T follicular helper cell (primary cell): ENCODE measurements at regions not wholly inside any gene's neighbourhood (a gene's known extent, or its start where the extent isn't known, plus 50 kb on each side); places are given as distances from the start of the nearest gene placed in this dataset.

Experiments
- DNase-seq: peaks from one replicate; pipeline ENCODE4 v3.0.0-alpha.2; 2020; ENCODE audit warnings: low read depth

DNA sequence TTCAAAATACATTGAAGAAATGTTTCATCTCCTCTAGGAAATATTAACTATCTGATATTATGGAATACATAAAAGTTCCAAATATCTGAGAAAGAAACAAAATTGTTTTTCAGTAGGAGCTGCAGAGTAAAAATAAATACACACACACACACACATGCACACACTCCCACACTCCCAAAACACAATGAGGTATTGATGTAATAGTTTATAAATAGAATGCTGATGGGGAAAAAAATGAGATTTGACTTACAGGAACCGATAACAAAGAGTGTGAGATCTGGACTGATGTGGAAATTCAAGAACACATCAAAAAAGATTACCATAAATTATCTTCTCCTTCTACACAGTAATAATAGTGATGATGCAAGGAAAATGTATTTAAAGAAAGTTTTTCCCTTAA, 438.0 kb upstream of the CELF2 start:
- no peak for DNase-seq

DNA sequence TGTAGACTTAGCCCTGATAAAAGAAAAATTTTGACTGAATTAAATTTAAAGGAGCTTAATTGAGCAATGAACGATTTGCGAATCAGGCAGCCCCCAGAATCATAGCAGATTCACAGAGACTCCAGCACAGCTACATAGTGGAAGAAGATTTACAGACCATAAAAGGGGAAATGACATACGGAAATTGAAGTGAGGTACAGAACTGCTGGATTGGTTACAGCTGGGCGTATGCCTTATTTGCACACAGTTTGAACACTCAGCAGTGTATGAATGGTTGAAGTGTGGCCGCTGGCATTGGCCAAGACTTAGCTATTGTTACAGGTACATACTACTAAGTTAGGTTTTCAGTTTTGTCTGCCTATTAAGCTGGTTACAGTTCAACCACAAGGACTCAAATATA, 433.5 kb upstream of the CELF2 start:
- no peak for DNase-seq

DNA sequence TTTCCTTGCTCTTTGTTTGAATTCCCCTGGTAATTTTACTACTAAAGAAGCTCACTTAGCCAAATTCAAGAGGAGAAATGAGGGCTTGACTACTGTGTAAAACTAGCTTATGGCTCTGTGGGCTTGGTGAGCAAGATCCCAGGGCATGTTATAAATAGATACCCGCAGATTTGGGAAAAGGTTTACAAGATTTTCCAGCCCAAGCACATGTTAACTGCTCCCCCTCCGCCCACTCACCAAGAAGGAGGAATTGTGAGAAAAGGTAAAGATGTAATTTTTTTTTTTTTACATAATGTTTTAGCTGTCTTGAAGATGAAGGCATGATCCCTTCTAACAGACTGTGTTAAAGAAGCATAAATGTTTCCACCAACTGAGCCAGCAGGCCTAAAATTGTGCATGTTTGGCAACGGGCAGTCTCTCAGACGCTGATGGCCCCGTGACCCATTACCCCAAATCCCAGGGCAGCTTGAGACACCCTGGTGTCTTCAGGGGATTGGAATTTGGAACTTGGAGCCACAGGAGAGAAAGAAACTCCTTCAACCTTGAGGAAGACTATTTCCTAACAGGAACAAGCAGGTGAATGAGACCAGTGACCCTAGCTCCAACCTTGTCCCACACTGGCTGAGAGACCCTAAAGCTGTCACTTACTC, 429.8 kb upstream of the CELF2 start:
- no peak for DNase-seq

DNA sequence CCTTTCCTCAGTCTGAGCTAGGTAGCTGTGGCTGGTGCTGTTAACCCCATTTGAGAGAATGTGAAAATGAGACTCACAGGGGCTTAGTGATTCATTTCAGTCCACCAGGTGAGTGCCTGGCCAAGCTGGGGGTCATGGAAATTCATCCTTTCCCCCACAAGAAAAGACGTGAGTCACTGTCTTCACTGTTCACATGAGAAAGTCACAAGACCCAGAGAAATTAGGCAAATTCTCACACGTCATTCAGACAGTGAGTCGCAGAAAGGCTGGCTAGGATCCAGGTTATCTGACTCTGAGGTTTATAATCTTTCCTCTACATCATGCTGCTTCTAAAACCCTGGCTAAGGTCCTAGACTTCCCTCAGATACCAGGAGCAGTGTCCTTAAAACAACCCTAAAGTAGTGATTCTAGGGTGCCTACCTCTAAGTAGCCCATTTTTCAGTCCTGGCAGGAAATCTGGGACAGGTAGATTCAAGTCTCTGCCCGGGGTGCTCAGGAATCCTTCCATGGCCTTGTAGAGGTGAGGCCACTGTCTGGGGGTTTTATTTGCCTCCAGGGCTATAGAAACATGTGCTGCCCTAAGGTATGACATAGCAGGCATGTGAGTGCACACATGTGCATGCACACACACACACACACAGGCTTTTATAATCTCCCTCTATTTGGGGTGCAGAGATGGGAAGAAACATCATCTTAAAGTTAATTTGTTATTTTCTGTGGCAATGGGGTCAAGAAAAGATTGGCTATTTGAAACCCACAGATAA, 427.9 kb upstream of the CELF2 start:
- no peak for DNase-seq

DNA sequence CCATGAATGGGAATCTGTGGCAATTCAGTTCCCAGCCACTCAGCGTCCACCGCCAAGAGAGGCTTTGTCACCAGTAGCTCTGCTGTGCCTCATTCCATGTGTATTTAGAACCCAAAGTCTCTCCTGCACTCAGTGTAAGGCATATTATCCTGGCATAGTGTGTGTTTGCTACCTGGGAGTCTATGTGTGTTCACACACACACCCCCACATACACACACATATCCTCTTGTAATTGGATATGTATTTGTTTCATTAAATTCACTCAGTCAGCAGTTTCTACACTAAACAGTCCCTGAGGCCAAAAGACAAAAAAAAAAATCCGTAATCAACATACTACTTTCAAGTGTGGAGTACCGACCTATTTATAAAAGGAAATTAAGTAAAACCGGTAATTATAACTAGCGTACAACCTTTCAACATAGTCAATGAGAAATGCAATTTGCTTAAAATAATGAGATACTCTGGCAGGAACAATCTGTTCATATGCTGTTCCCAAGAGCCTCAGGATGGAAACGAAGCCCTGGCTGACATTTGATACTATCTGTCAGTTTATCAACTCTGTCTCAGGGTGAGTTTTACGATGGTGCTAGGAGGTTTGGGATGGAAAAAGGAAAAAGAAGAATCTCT, 425.8 kb upstream of the CELF2 start:
- no peak for DNase-seq

DNA sequence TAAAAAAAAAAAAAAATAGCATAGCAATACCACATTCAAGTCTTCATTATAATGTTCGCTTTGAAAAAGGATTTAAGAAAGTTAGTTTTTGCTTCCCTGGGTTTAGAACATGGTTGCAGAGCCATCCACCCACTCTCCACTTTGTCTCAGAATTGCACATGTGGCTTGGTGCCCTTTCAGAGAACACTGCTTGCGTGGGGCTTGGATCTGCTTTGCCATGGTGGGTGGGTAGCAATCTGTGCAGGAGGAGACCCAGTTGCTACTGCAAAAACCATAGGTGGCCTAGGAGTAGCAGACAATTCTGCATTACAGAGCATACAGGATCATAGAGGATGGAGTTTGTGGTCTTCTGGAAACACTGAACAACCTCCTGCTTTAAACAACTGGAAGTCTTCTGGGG, 421.4 kb upstream of the CELF2 start:
- DNase-seq: no peak

DNA sequence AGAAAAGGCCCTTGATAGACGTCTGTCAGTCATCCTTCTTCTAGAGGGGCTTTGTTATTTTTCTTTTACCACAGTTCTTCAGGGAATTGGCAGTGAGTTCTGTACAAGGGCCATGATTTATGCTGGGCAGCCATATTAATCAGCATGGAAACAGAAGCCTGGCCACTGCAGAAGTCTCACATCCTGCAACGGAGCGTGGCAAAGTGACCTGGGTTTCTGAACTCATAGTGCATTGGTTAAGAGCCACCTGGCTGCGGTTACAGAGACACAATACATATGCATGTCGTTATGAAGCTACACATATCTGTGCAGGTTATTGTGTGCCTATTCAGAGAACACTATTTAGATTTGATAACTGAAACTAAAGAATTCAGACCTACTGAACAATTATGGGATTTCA, 419.4 kb upstream of the CELF2 start:
- no peak for DNase-seq

DNA sequence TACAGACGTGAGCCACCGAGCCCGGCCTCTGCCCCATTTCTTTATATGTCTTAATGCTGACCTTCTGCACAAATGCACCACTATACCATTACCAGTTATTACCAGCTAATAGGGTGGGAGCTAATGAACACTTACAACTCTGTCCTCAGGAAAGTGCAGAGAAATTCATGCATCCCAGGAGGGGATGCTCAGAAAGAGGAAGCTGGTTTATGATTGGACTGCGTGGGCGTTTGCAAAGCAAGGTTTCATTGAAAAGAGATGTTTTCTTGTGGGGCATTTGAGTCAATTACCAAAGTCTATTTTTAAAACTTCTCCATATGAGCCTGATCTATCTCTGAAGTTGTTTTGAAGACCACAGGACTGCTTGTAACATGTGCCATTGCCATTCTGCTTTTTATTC, 417.7 kb upstream of the CELF2 start:
- DNase-seq: no peak

DNA sequence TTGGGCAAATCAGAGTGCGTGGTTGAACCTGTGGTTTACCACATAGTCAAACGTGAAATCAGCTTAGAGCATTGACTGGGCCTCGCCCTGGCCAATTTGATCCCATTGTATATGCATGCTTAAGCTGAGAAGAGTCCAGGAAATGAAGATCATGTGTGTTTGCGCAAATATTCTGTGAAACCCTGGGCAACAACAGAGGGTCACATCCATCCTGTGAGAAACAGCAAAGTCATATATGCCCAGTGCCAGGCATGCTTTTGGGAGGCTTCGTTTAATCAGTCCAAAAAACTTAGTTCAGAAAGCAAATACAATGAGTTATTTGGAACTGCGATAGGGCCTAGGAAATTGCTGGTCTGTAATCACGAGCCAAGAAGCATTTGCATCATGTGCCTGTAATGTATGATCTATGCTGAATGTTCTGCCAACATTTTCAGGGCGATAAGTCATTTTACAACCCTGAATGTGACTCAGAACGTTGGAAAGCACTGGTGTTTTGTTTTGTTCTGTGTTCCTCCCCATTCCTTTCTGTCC, 412.1 kb upstream of the CELF2 start:
- no peak for DNase-seq

DNA sequence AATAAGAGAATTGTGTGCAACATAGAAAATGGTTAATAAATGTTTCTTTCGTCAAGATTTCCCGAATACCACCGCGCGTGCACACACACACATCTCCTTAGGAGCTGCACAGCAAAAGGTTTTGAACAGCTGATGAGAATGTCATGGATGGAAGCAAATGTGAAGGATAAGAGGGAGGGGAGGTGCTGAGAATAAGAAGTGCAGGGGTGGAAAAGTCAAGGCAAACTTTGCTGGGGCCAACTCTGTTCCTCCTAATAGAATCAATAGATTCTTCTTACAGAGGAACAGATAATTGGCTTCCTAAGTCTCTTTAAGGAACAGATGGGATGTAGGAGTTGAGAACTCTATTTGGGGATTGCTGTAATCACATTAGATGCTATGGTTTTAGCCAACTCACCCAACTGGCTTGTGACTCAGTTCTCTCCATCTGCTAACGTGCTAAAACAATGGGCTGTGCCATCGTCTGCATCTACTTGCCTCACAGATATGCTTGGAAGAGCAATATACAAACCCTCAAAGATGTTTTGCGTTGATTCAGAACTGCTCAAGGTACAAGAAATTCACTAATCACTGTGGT, 408.2 kb upstream of the CELF2 start:
- no peak for DNase-seq

DNA sequence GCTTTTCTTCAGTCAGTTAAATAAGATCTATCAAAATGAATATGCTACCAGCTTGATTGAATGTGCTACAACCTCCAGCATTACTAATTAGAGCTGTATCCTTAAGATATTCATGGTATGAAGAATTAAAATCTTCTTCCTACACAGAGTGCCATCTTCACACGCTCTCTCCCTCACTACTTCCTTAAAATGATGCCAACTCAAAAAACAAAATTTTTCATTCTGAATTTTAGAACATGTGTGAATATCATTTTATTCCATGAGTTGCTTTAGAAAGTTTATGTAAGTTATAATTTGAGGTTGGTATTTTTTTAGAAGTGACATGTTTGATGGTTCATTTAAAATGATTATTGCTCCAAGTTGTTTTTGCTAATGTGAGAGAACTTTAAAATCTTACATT, 407.5 kb upstream of the CELF2 start:
- no peak for DNase-seq

DNA sequence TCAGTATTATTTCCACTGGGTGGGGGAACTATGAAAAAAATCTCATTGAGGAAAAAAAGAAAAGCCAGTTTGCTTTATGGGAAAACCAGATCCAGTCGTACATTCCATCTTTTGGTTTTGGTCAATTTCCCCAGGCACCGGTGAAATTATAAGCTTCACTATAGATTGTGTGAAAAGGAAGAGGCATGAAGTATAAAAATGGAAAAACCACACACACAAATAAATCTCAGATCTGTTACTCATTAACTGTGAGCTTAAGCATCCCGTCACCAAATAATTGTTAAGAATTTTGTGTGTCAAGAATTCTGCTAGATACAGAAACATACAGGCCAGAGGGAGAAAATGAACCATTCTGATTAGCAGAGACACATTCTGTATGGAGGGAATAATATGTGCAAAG, 405.5 kb upstream of the CELF2 start:
- DNase-seq: no peak

DNA sequence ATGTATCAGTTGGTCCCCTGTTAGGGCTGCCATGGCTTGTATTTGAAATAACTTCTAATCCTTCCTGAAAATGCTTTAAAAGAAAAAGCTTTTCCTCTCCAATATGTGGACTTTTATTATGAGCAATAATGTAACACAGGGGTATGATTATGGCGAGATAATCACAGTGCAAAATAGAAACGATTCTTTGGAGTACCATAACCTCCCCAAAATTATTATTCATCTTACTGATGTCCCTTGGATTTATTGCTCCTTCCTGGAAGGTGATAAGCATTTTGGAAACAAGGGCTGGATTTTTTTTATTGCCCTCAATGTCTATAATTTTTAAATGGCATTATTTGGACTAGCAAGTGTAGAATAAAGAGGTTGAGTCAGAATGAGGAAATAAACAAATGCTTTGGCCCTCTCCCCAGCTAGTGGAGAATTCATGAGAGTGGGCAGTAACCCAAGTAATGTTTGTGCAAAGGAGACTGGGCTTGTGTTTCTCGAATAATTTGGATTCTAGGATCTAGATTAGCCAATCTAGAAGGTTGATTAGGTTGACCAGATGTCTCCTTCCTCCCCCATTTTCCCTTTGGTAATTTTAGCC, 403.9 kb upstream of the CELF2 start:
- no peak for DNase-seq

DNA sequence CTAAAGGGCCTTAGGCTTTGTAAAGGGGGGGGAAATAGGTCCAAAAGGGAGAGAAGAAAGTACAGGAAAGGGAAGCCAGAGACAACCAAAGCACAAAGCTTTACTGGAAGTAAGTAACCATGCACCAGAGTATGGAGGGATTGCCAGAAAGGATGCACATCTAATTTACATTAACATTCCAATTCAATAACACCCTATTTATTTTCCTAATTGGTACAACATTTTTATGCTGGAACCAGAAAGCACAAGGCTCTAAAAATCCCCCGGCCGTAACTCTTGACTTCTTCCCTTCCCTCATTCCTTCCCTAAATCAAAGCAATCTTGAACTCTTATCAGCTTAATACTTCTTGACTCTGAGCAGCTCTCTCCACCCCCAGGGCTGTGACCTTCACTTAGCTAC, 400.0 kb upstream of the CELF2 start:
- no peak for DNase-seq

DNA sequence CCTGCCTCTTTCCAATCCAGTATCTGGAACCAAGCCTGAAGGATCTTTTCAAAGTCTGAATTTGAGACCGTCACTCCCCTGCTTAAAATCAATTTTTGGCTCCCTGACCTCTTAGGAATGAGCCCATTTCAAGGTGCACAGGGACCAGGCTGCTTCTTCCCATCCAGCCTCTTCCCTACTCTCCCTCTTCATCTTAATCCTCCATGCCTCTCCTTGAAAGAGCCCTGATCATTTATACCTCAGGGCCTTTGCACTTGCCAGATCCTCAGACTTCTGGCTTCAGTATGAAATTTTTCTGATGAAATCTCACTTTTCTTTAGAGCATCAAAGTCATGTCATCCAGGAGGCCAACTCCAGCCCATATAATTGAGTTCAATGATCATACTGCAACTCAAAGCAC, 399.5 kb upstream of the CELF2 start:
- DNase-seq: no peak

DNA sequence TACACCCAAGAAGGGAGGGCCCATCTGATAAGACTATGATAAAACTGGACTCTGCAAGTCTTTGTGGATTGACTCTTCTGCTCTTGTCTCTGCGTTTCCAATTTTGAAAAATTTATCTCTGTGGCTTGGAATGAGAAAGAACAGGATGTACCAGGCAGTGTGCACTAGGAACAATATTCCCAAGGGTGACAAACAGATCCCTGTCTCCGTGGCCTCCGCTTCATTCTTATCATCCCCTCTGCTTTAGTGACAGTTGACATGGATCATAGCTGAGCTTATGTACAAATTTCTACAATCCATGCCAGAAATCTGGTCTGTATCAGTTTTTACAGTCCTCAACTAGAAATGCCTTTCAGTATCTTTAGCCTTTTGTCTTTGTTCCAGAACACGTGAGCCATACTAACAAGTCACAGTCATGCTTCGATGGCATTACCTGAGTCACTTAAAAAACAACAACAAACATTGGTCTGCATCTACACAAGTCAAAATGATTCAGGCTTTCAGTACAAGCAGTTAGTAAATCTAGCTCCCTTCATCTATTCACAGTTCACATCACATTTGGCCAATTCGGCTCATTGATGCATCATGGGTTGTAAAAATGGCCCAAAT, 393.6 kb upstream of the CELF2 start:
- DNase-seq: no peak

DNA sequence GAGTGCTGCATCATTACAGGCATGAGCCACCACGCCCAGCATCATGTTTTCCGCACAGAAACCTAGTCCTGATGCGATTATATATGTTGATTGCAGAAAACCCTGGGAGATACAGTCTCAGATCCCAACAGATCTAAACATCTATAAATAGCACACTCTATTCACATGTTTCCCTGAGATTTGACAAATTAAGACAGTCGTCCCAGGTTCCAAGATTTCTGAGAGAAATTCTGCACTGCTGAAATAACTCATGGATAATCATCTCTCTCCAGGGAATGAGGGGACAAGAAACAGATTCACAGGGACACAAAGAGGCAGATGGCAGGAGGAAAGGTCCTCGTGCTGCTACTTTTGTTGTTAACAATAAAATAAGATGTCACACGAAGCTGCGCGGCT, 393.1 kb upstream of the CELF2 start:
- no peak for DNase-seq

DNA sequence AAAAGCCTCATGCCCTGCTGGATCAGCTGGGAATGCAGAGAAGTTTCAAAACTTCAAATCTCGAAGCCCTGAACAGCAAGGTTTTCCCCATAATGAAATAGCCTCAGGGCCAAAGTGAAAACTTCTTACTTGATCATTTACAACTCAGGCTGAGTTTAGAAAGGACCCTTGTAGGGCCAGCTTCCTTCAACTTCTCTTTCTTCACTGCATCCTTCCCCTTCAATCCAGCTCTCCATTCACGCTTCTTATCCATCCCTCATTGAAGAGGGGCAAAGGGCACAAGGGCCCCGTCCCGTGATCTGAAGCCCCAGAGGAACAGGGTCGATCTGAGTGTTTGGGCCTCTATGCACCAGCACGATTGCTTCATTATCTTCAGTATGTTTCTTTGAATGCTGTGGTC, 392.2 kb upstream of the CELF2 start:
- DNase-seq: no peak

DNA sequence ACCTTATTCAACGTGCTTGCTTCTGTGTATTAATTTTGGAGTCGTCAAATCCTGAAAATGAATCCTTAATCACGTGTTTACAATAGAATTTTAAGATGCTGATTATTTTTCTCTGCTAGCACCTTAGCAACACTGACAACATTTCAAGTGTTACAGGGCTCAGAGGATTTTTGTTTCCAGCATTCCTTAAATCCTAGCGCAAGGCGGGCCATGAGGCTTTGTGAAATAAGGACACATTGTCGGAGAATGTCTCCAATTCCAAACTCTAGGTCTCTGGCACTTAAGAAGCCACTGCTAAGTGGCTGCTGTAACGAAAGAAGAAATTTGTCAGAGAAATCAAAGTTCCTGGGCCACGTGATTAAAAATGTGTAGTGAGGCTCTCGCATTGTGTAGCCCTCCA, 390.9 kb upstream of the CELF2 start:
- no peak for DNase-seq

DNA sequence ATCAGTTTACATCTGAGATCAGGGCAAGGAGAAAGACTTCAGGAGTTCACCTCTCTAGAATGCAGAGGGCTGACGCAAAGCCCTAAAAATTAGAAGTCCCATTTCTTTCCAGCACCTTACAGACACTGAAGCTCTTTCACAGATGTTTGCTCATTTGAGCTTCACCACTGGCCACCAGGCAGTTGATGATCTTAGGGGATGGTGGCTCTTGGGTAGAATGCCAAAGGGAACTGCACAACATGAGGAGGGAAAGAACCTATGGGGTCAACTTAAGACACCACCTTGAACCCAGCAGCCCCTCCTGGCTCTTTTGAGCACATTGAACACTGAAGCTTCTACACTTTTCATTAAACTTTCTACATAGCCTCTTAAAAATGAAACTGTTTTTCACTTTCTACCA, 390.3 kb upstream of the CELF2 start:
- DNase-seq: no peak

DNA sequence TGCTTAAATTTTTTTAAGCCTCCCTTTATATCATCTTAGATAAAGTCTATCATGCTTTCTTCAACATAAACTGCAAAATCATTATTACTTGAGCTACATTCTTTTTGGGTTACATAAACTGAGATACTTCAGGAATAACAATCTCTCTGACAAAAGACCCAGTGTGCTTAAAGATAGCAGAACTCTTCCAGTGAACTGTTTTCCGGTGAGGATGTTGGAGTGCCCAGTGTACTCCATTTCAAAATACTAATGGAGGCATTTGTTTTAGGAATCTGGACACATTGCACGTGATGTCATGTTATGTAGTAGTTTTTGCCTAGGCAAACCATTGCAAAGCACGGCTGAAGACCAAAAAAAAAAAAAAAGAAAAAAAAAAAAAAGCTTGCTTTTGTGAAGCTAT, 388.2 kb upstream of the CELF2 start:
- no peak for DNase-seq

DNA sequence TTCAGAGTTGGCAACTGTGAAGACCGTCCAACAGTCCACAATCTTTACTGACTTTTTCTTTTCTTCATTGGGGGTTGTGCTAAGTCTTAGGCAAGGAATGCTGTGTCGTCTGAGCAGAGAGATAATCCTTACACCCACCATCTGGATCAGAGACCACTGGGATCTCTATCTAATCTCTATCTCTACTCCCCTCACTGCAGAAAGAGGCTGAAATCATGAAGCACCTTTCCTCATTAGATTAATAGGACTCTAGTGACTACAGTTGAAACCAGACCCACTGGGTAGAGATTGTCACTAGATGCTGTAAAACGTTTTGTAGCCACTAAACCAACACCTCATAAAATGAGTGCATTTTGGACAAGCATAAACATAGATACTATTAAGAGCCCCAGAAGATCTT, 387.4 kb upstream of the CELF2 start:
- DNase-seq: no peak
